ENCODE measurements at regions not wholly inside any gene's neighbourhood (a gene's known extent, or its start where the extent isn't known, plus 50 kb on each side); places are given as distances from the start of the nearest gene placed in this dataset.

DNA sequence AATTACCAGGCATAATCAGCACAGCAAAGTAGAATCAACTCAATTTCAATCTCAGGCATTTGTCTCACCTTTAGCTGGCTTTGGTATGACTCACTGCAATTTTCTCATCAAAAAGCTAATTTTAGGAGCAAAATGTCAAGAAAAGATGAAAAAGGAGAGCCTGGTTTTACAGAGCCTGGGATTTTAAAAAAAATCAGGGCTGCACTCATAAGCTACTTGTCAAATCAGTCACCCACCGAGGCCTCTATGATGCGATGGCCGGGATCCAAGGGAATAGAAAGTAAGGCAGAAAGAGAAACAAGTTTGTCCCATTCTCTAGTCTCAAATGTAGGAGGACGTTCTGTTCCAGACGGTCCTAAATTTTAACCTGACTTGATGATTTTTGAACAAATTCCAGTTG is 170.9 kb downstream of the SOCS6 start:
- TF ChIP-seq, protein P1, sequence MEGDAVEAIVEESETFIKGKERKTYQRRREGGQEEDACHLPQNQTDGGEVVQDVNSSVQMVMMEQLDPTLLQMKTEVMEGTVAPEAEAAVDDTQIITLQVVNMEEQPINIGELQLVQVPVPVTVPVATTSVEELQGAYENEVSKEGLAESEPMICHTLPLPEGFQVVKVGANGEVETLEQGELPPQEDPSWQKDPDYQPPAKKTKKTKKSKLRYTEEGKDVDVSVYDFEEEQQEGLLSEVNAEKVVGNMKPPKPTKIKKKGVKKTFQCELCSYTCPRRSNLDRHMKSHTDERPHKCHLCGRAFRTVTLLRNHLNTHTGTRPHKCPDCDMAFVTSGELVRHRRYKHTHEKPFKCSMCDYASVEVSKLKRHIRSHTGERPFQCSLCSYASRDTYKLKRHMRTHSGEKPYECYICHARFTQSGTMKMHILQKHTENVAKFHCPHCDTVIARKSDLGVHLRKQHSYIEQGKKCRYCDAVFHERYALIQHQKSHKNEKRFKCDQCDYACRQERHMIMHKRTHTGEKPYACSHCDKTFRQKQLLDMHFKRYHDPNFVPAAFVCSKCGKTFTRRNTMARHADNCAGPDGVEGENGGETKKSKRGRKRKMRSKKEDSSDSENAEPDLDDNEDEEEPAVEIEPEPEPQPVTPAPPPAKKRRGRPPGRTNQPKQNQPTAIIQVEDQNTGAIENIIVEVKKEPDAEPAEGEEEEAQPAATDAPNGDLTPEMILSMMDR (IDR thresholded peaks at IDR 0.05), result no peak

GRCh38 chr18:70459251-70459650 is 170.4 kb downstream of the SOCS6 start:
- DNase-seq, result no peak

More for the DNA sequence above, 170.9 kb downstream of the SOCS6 start:
- peaks cover 5 to 30% of the 10 kb centered on the region in 2 donors for H3K27me3 ChIP-seq
- no peak overlapping the region for H3K4me3 ChIP-seq
- H3K9me3 ChIP-seq, result no peaks in the 10 kb centered on the region
- H3K27ac ChIP-seq, result no peak overlapping the region
- no peaks in the 10 kb centered on the region for H3K36me3 ChIP-seq
- H3K4me1 ChIP-seq, result peaks cover 0 to 3% of the 10 kb centered on the region in 2 donors
- intact Hi-C loops (cut with DNase I), result no loop called here
- ATAC-seq (no peak), DNase-seq (no peak)

DNA sequence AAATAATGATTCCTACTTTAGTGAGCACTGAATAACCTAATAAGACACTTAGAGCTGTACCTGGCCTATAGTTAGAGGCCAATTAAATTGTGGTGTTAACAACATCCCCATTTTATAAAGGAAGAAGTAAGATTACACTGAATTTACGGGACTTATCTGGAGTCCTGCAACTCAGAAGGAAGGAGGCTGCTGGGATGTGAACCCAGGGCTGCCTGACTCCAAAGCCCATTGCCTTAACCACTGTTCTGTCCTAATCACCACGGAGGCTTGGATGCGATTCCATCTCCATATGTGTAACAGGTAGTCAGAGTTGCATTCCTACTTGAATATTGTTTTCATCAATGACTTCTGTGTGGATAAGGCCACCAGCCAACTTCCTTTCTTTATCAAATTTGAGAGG is 168.9 kb downstream of the SOCS6 start:
- TF ChIP-seq, protein P1 (IDR thresholded peaks at IDR 0.05), result no peak
- H3K27me3 ChIP-seq, result peaks cover 0 to 20% of the 10 kb centered on the region in 2 donors
- H3K9me3 ChIP-seq, result no peaks in the 10 kb centered on the region
- no peaks in the 10 kb centered on the region for H3K36me3 ChIP-seq
- DNase-seq (no peak), ATAC-seq (no peak)
- H3K4me1 ChIP-seq, result no peaks in the 10 kb centered on the region
- intact Hi-C loops (cut with DNase I), result no loop called here
- no peak overlapping the region for H3K27ac ChIP-seq
- H3K4me3 ChIP-seq, result no peak overlapping the region

More at GRCh38 chr18:70459251-70459650, 170.4 kb downstream of the SOCS6 start:
- Histone ChIP-seq H3K9me3 (no peaks in the 10 kb centered on the region), H3K36me3 (no peaks in the 10 kb centered on the region), H3K4me1 (no peaks in the 10 kb centered on the region), H3K27ac (no peak overlapping the region), H3K27me3 (peaks cover 5 to 25% of the 10 kb centered on the region in 2 donors), H3K4me3 (no peak overlapping the region)
- TF ChIP-seq, protein P1 (IDR thresholded peaks at IDR 0.05), result no peak
- no peak for ATAC-seq
- intact Hi-C loops (cut with DNase I), result no loop called here

DNA sequence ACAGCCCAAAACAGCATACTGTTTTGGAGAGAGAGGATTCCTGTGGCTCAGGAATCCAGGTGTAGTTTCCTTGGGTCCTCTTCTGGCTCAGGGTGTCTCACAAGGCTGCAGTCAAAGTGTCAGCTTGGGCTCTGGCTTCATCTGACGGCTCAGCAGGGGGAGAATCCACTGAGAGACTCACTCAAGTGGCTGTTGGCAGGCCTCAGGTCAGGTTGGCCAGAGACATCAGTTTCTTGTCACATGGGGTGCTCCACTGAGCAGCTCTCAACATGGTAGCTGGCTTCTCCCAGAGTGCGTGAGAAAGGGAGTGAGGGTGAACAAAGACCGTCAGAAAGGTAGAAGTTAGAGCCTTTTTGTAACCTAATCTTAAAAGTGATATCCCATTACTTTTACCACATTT is 168.4 kb downstream of the SOCS6 start:
- H3K4me3 ChIP-seq, result no peak overlapping the region
- no peaks in the 10 kb centered on the region for H3K36me3 ChIP-seq
- DNase-seq (no peak), ATAC-seq (no peak)
- TF ChIP-seq, protein P1 (IDR thresholded peaks at IDR 0.05), result no peak
- peaks cover 0 to 20% of the 10 kb centered on the region in 2 donors for H3K27me3 ChIP-seq
- H3K27ac ChIP-seq, result no peak overlapping the region
- intact Hi-C loops (cut with DNase I), result no loop called here
- no peaks in the 10 kb centered on the region for H3K4me1 ChIP-seq
- H3K9me3 ChIP-seq, result no peaks in the 10 kb centered on the region

- Histone ChIP-seq H3K4me3 (no peak overlapping the region), H3K9me3 (no peaks in the 10 kb centered on the region), H3K36me3 (no peaks in the 10 kb centered on the region), H3K27ac (no peak overlapping the region), H3K27me3 (peaks cover 0 to 13% of the 10 kb centered on the region in 2 donors), H3K4me1 (no peaks in the 10 kb centered on the region)
- ATAC-seq, result no peak
- TF ChIP-seq, protein P1 (IDR thresholded peaks at IDR 0.05), result no peak
- intact Hi-C loops (cut with DNase I), result no loop called here
- no peak for DNase-seq
These were observed 167.5 kb downstream of the SOCS6 start for GRCh38 chr18:70456376-70456775.

Measured in left lung (tissue), 4 donors.